Neural cell (in vitro differentiated cells): ENCODE measurements at regions not wholly inside any gene's neighbourhood (a gene's known extent, or its start where the extent isn't known, plus 50 kb on each side); places are given as distances from the start of the nearest gene placed in this dataset.

Experiments used
- H2AFZ ChIP-seq: fragments of 200-600, 300-800 bp; sonication (generic), shearing (Covaris generic); 2 replicates; pipeline ENCODE4 v1.6.0; 2014; ENCODE audit warnings: low read depth, mild to moderate bottlenecking, antibody characterized with exemption, low read length, moderate library complexity
- H3F3A ChIP-seq: fragments of 200-600 bp; shearing (Covaris generic); 2 replicates; pipeline ENCODE4 v1.6.1; 2016; ENCODE audit warnings: mild to moderate bottlenecking, moderate library complexity, mixed read lengths, antibody characterized with exemption, low read length; ENCODE audit not compliant: insufficient read depth, poor library complexity, severe bottlenecking
- H3K27ac ChIP-seq: fragments of 200-600, 300-800 bp; sonication (generic), shearing (Covaris generic); 2 replicates; pipeline ENCODE4 v1.5.1; 2014; ENCODE audit warnings: mild to moderate bottlenecking, low read length, moderate library complexity
- H3K27me3 ChIP-seq: fragments of 300-800, 200-600 bp; sonication (generic), shearing (Covaris generic); 2 replicates; pipeline ENCODE4 v1.6.0; 2014; ENCODE audit warnings: mild to moderate bottlenecking, low read depth, low read length, moderate library complexity; ENCODE audit not compliant: insufficient read depth
- H3K36me3 ChIP-seq: fragments of 300-800, 200-600 bp; sonication (generic), shearing (Covaris generic); 2 replicates; pipeline ENCODE4 v1.5.1; 2014; ENCODE audit warnings: mild to moderate bottlenecking, antibody characterized with exemption, low read length, moderate library complexity; ENCODE audit not compliant: insufficient read depth
- H3K4me2 ChIP-seq: fragments of 300-800, 200-600 bp; sonication (generic), shearing (Covaris generic); 2 replicates; pipeline ENCODE4 v1.6.0; 2014; ENCODE audit warnings: mild to moderate bottlenecking, low read length
- H3K4me3 ChIP-seq: fragments of 300-800, 200-600 bp; sonication (generic), shearing (Covaris generic); 2 replicates; pipeline ENCODE4 v1.5.1; 2014; ENCODE audit warnings: mild to moderate bottlenecking, low read length, moderate library complexity
- H3K79me2 ChIP-seq: fragments of 200-600 bp; shearing (Covaris generic); replicated peaks from 2 replicates; pipeline ENCODE4 v1.6.0; 2014; ENCODE audit warnings: mild to moderate bottlenecking, low read length, moderate library complexity; ENCODE audit not compliant: insufficient read depth
- H3K9ac ChIP-seq: fragments of 300-800, 200-600 bp; sonication (generic), shearing (Covaris generic); 2 replicates; pipeline ENCODE4 v1.6.1; 2016; ENCODE audit warnings: mild to moderate bottlenecking, low read length, mixed read lengths
- H3K9me2 ChIP-seq: fragments of 200-600 bp; shearing (Covaris generic); 2 replicates; pipeline ENCODE4 v1.6.1; 2016; ENCODE audit warnings: mild to moderate bottlenecking, low read length, mixed read lengths; ENCODE audit not compliant: insufficient read depth
- H3K9me3 ChIP-seq: fragments of 200-600, 300-800 bp; sonication (generic), shearing (Covaris generic); 2 replicates; pipeline ENCODE4 v1.6.1; 2016; ENCODE audit warnings: mild to moderate bottlenecking, mixed run types, low read length, moderate library complexity, mixed read lengths
- H4K20me1 ChIP-seq: fragments of 200-600 bp; shearing (Covaris generic); 2 replicates; pipeline ENCODE4 v1.6.1; 2016; ENCODE audit warnings: mild to moderate bottlenecking, mixed run types; ENCODE audit not compliant: insufficient read depth
- EP300 ChIP-seq: fragments of 450-650 bp; conservative IDR thresholded peaks from 2 replicates; pipeline ENCODE4 v1.6.1; 2014; ENCODE audit warnings: antibody characterized with exemption, mild to moderate bottlenecking, moderate library complexity; ENCODE audit not compliant: poor library complexity, severe bottlenecking
- EZH2 ChIP-seq: fragments of 200-600, 300-800 bp; shearing (Covaris generic), sonication (generic); IDR thresholded peaks from 2 replicates; pipeline ENCODE4 v1.6.1; 2014; ENCODE audit warnings: antibody characterized with exemption, low read length, borderline replicate concordance, mild to moderate bottlenecking; ENCODE audit not compliant: insufficient read depth, poor library complexity, severe bottlenecking
- MXI1 ChIP-seq: fragments of 450-650 bp; conservative IDR thresholded peaks from 2 replicates; pipeline ENCODE4 v1.6.1; 2014; ENCODE audit warnings: antibody characterized with exemption, mild to moderate bottlenecking; ENCODE audit not compliant: poor library complexity, severe bottlenecking
- POLR2AphosphoS5 ChIP-seq: IDR thresholded peaks from 2 replicates; pipeline ENCODE4 v1.6.1; 2012
- RAD21 ChIP-seq: fragments of 450-650 bp; conservative IDR thresholded peaks from 2 replicates; pipeline ENCODE4 v1.6.1; 2014; ENCODE audit warnings: antibody characterized with exemption, mild to moderate bottlenecking, moderate library complexity
- SMC3 ChIP-seq: fragments of 450-650 bp; conservative IDR thresholded peaks from 2 replicates; pipeline ENCODE4 v1.6.1; 2014; ENCODE audit warnings: antibody characterized with exemption, mild to moderate bottlenecking, moderate library complexity; ENCODE audit not compliant: poor library complexity
- TAF1 ChIP-seq: IDR thresholded peaks from 2 replicates; pipeline ENCODE4 v1.6.1; 2012; ENCODE audit warnings: low read depth
- TF ChIP-seq, protein P1 (sequence below): IDR thresholded peaks from 2 replicates; pipeline ENCODE4 v1.6.1; 2012; ENCODE audit warnings: borderline replicate concordance
- TF ChIP-seq, protein P2 (sequence below): fragments of 450-650 bp; IDR thresholded peaks from 2 replicates; pipeline ENCODE4 v1.5.1; 2014; ENCODE audit warnings: antibody characterized with exemption, mild to moderate bottlenecking, moderate library complexity; ENCODE audit not compliant: poor library complexity, severe bottlenecking

DNA sequence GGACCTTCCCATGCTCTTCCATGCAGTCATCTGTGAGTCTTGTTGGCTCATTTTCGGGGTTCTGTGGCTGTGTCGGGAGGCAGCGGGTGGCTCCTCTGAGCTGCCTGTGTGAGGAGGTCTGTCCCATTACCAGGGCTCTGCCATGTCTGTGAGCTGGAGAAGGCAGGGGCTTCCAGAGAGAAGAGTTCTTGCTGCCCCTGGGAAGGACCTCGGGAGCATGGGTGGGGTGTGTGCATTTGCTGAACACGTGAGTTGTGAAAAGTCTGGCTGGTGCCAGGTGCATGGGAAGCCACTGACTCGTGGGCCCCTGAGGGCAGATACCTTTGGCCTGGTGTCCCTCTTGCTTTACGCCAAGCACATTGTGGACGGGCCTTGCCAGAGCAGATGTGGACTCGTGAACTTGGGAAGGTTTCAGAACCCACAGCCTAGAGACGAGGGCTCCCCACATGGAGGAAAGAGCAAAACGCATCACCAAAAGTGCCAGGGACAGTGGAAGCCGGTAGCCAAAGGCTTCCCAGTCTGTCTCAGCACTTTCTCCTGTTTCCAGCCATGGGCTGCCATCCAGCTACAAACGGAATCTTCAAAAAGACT lies 1324.5 kb downstream of the BRD1 start:
- H3K9ac ChIP-seq = no peak overlapping the region
- no peaks in the 10 kb centered on the region for H3K36me3 ChIP-seq
- no peak for TF ChIP-seq SMC3
- TF ChIP-seq RAD21 = no peak
- TF ChIP-seq, protein P1, sequence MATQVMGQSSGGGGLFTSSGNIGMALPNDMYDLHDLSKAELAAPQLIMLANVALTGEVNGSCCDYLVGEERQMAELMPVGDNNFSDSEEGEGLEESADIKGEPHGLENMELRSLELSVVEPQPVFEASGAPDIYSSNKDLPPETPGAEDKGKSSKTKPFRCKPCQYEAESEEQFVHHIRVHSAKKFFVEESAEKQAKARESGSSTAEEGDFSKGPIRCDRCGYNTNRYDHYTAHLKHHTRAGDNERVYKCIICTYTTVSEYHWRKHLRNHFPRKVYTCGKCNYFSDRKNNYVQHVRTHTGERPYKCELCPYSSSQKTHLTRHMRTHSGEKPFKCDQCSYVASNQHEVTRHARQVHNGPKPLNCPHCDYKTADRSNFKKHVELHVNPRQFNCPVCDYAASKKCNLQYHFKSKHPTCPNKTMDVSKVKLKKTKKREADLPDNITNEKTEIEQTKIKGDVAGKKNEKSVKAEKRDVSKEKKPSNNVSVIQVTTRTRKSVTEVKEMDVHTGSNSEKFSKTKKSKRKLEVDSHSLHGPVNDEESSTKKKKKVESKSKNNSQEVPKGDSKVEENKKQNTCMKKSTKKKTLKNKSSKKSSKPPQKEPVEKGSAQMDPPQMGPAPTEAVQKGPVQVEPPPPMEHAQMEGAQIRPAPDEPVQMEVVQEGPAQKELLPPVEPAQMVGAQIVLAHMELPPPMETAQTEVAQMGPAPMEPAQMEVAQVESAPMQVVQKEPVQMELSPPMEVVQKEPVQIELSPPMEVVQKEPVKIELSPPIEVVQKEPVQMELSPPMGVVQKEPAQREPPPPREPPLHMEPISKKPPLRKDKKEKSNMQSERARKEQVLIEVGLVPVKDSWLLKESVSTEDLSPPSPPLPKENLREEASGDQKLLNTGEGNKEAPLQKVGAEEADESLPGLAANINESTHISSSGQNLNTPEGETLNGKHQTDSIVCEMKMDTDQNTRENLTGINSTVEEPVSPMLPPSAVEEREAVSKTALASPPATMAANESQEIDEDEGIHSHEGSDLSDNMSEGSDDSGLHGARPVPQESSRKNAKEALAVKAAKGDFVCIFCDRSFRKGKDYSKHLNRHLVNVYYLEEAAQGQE = no peak
- TF ChIP-seq, protein P2, sequence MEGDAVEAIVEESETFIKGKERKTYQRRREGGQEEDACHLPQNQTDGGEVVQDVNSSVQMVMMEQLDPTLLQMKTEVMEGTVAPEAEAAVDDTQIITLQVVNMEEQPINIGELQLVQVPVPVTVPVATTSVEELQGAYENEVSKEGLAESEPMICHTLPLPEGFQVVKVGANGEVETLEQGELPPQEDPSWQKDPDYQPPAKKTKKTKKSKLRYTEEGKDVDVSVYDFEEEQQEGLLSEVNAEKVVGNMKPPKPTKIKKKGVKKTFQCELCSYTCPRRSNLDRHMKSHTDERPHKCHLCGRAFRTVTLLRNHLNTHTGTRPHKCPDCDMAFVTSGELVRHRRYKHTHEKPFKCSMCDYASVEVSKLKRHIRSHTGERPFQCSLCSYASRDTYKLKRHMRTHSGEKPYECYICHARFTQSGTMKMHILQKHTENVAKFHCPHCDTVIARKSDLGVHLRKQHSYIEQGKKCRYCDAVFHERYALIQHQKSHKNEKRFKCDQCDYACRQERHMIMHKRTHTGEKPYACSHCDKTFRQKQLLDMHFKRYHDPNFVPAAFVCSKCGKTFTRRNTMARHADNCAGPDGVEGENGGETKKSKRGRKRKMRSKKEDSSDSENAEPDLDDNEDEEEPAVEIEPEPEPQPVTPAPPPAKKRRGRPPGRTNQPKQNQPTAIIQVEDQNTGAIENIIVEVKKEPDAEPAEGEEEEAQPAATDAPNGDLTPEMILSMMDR = no peak
- no peak for TF ChIP-seq MXI1
- no peak for TF ChIP-seq EP300
- TF ChIP-seq EZH2 = no peak
- no peak for TF ChIP-seq POLR2AphosphoS5
- no peak for TF ChIP-seq TAF1
- H3K4me2 ChIP-seq = no peak overlapping the region
- no peak overlapping the region for H3K4me3 ChIP-seq
- no peaks in the 10 kb centered on the region for H3K79me2 ChIP-seq
- H3K9me3 ChIP-seq = no peaks in the 10 kb centered on the region
- H4K20me1 ChIP-seq = no peaks in the 10 kb centered on the region
- H3K27ac ChIP-seq = no peak overlapping the region
- H3K27me3 ChIP-seq = no peaks in the 10 kb centered on the region
- H2AFZ ChIP-seq = no peak overlapping the region
- H3F3A ChIP-seq = no peaks in the 10 kb centered on the region
- H3K9me2 ChIP-seq = no peaks in the 10 kb centered on the region

DNA sequence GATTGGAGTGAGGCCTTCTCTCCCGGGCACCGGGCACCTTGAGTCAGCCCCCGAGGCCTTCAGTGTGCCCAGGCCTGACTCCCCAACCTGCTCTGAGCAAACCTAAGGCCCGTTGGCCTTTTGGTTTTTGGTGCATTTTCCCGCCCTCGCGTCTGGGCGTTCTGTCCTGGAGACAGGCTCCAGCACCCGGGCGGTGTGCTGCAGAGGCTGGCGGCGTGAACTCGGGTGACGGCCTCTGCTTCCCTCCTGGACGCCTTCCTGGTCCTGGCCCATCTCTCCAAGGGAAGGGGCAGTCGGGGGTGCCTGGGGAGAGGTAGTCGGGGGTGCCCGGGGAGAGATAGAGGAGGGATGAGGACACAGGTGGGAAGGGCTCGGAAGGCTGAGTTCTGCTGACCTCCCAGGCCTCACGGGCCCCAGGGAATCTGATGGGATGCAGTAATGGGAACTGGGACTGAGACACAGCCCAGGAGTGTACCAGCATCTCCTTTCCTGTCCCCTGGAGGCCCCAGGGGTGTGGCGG lies 1326.4 kb downstream of the BRD1 start:
- no peak overlapping the region for H2AFZ ChIP-seq
- TF ChIP-seq EP300 = no peak
- TF ChIP-seq, protein P1 = no peak
- no peak for TF ChIP-seq MXI1
- no peak for TF ChIP-seq TAF1
- TF ChIP-seq RAD21 = no peak
- no peak for TF ChIP-seq POLR2AphosphoS5
- TF ChIP-seq EZH2 = no peak
- TF ChIP-seq, protein P2 = no peak
- no peak for TF ChIP-seq SMC3
- no peak overlapping the region for H3K9ac ChIP-seq
- no peak overlapping the region for H3K4me3 ChIP-seq
- H3K27me3 ChIP-seq = no peaks in the 10 kb centered on the region
- H3K27ac ChIP-seq = no peak overlapping the region
- no peaks in the 10 kb centered on the region for H3K9me3 ChIP-seq
- H3K9me2 ChIP-seq = no peaks in the 10 kb centered on the region
- H3F3A ChIP-seq = no peaks in the 10 kb centered on the region
- H4K20me1 ChIP-seq = no peaks in the 10 kb centered on the region
- H3K79me2 ChIP-seq = no peaks in the 10 kb centered on the region
- no peak overlapping the region for H3K4me2 ChIP-seq
- no peaks in the 10 kb centered on the region for H3K36me3 ChIP-seq
